Endothelial cell of umbilical vein (primary cell): ENCODE measurements at regions not wholly inside any gene's neighbourhood (a gene's known extent, or its start where the extent isn't known, plus 50 kb on each side); places are given as distances from the start of the nearest gene placed in this dataset.

Source experiments
- BruUV-seq: library from RNA; stranded (reverse); fragments of 400-500 nt; replicated peaks from 2 replicates; lab custom pipeline; 2021; lab: Mats Ljungman, UMichigan
- CTCF ChIA-PET: fragments of 300-600, 350-600 bp; sonication (Branson Sonifier 250); formaldehyde crosslinking; loops from one replicate; lab custom pipeline; 2021; ENCODE audit warnings: antibody characterized with exemption, inconsistent platforms; lab: Charles Lee
- POLR2A ChIA-PET: fragments of 300-600, 350-600 bp; sonication (Branson Sonifier 250); formaldehyde crosslinking; loops from one replicate; lab custom pipeline; 2021; ENCODE audit warnings: antibody characterized with exemption, inconsistent platforms; lab: Charles Lee
- DNase-seq: peaks from one replicate; pipeline ENCODE4 v3.0.0-alpha.2; 2011; ENCODE audit warnings: low read depth, low spot score
- FAIRE-seq: peaks from 2 replicates; lab custom pipeline; 2011; peaks lifted over from hg19 to GRCh38; lab: Jason Lieb, UNC
- H2AFZ ChIP-seq: 2 replicates; pipeline ENCODE4 v1.6.0; 2012; ENCODE audit warnings: low read depth, low read length, control low read depth, inconsistent platforms
- H3K27ac ChIP-seq: 2 replicates; pipeline ENCODE4 v1.5.1; 2011; ENCODE audit warnings: low read depth, mild to moderate bottlenecking, control low read depth, low read length, moderate library complexity; ENCODE audit not compliant: insufficient read depth
- H3K27me3 ChIP-seq, 2 experiments: 2 replicates each; pipeline versions ENCODE4 v1.6.0 to v1.6.1; 2011; ENCODE audit warnings: low read length in 2 of 2, mixed read lengths in 1 of 2; ENCODE audit not compliant: control insufficient read depth in 2 of 2, insufficient read depth in 2 of 2
- H3K36me3 ChIP-seq, 2 experiments: 2 replicates in 1 of 2; 3 replicates in 1 of 2; pipeline ENCODE4 v1.5.1; 2011; ENCODE audit warnings: low read length in 2 of 2, mild to moderate bottlenecking in 1 of 2, moderate library complexity in 1 of 2; ENCODE audit not compliant: control insufficient read depth in 2 of 2, insufficient read depth in 2 of 2; ENCODE audit errors: extremely low read depth in 1 of 2
- H3K4me1 ChIP-seq: 3 replicates; pipeline ENCODE4 v1.5.1; 2011; ENCODE audit warnings: mild to moderate bottlenecking, low read length; ENCODE audit not compliant: control insufficient read depth, insufficient read depth; ENCODE audit errors: extremely low read depth
- H3K4me2 ChIP-seq: 2 replicates; pipeline ENCODE4 v1.6.1; 2011; ENCODE audit warnings: low read length, control low read depth, mixed read lengths; ENCODE audit not compliant: insufficient read depth
- H3K4me3 ChIP-seq, 3 experiments: fragments of 200-600 bp in 1 of 3; sonication (generic), shearing (Covaris generic) in 1 of 3; replicated peaks in 1 of 3; 2 replicates each; pipeline ENCODE4 v1.5.1; 2011 to 2016; ENCODE audit warnings: control low read depth in 3 of 3, low read length in 3 of 3, mild to moderate bottlenecking in 2 of 3, inconsistent platforms in 1 of 3, low read depth in 1 of 3, moderate library complexity in 1 of 3; ENCODE audit not compliant: insufficient read depth in 1 of 3
- H3K79me2 ChIP-seq: 2 replicates; pipeline ENCODE4 v1.6.0; 2012; ENCODE audit warnings: low read length, inconsistent platforms; ENCODE audit not compliant: control insufficient read depth, insufficient read depth
- H3K9ac ChIP-seq: replicated peaks from 2 replicates; pipeline ENCODE3; 2011; ENCODE audit warnings: low read length, control low read depth; ENCODE audit not compliant: insufficient read depth; ENCODE audit errors: extremely low read depth
- H3K9me1 ChIP-seq: replicated peaks from 3 replicates; pipeline ENCODE4 v1.6.0; 2011; ENCODE audit warnings: mild to moderate bottlenecking, low read length; ENCODE audit not compliant: control insufficient read depth, insufficient read depth; ENCODE audit errors: extremely low read depth
- H3K9me3 ChIP-seq: replicated peaks from 2 replicates; pipeline ENCODE4 v1.5.1; 2012; ENCODE audit warnings: low read length, inconsistent platforms; ENCODE audit not compliant: control insufficient read depth, insufficient read depth
- H4K20me1 ChIP-seq: replicated peaks from 2 replicates; pipeline ENCODE3; 2011; ENCODE audit warnings: mild to moderate bottlenecking, low read length; ENCODE audit not compliant: control insufficient read depth, insufficient read depth; ENCODE audit errors: extremely low read depth
- CTCF ChIP-seq, 2 donors: IDR thresholded peaks; 1 replicate in 1 of 2; 2 replicates in 1 of 2; pipeline ENCODE4 v1.5.1; 2011; ENCODE audit warnings: low read length in 2 of 2, mild to moderate bottlenecking in 2 of 2, moderate library complexity in 2 of 2, control low read depth in 1 of 2, inconsistent platforms in 1 of 2, low read depth in 1 of 2; ENCODE audit not compliant: insufficient read depth in 1 of 2; ENCODE audit errors: extremely low read depth in 1 of 2
- EZH2 ChIP-seq: IDR thresholded peaks from 2 replicates; pipeline ENCODE4 v1.6.1; 2012; ENCODE audit warnings: borderline replicate concordance, low read depth, mild to moderate bottlenecking, moderate library complexity, low read length, inconsistent platforms; ENCODE audit not compliant: severe bottlenecking
- FOS ChIP-seq: IDR thresholded peaks from 2 replicates; pipeline ENCODE4 v1.6.1; 2011; ENCODE audit warnings: mild to moderate bottlenecking, low read length, moderate library complexity, borderline replicate concordance; ENCODE audit not compliant: insufficient read depth
- GATA2 ChIP-seq: IDR thresholded peaks from 2 replicates; pipeline ENCODE4 v1.7.0; 2011; ENCODE audit warnings: low read depth, mild to moderate bottlenecking, moderate library complexity, mixed read lengths, low read length; ENCODE audit not compliant: insufficient read length, insufficient read depth
- JUN ChIP-seq: IDR thresholded peaks from 2 replicates; pipeline ENCODE4 v1.6.1; 2011; ENCODE audit warnings: borderline replicate concordance, low read depth; ENCODE audit not compliant: insufficient read length, insufficient read depth
- MYC ChIP-seq: IDR thresholded peaks from one replicate; pipeline ENCODE4 v1.6.1; 2011; ENCODE audit warnings: mild to moderate bottlenecking, low read depth, low read length
- POLR2A ChIP-seq: IDR thresholded peaks from 2 replicates; pipeline ENCODE4 v1.6.1; 2012; ENCODE audit warnings: low read depth, mild to moderate bottlenecking, control low read depth, low read length
- POLR2AphosphoS5 ChIP-seq: IDR thresholded peaks from 2 replicates; pipeline ENCODE4 v1.6.1; 2012; ENCODE audit warnings: low read depth, mild to moderate bottlenecking, control low read depth, low read length, moderate library complexity; ENCODE audit not compliant: insufficient read depth
- dilution Hi-C: fragments of 300-500 bp; cut with MboI; formaldehyde crosslinking; loops from one replicate; pipeline ENCODE4 v1.15.0; 2019; ENCODE audit warnings: low sequenced_read_pairs; ENCODE audit not compliant: extremely low pct_ligation_motif_present
- intact Hi-C: fragments of 100-400 bp; cut with micrococcal nuclease; formaldehyde crosslinking; loops from one replicate; pipeline ENCODE4 v1.10.0; 2022
- TF ChIP-seq, protein P1 (sequence below): IDR thresholded peaks from 2 replicates; pipeline ENCODE4 v1.6.1; 2011; ENCODE audit not compliant: insufficient read depth, insufficient read length

DNA sequence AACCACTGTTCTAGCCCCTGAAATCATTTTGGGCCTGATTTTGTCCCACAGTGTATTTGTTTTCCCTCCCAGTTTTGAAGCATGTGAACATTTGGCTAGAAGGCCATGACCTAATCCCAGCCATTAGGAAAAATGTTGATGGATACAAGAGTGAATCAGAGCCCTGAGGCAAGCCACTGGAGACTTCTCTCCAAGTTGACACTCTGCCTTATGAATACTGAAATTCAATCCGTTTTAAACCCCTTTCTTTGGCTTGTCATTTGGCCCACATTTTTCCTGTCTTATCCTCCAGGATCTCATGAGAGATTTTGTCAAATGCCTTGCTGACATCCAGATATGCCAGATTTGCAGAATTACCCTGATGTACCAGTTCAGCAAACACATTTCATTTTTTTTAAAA lies 158.8 kb downstream of the FAT3 start:
- no peaks in the 10 kb centered on the region for H3K36me3 ChIP-seq
- intact Hi-C loops: loop anchor here (10.0 kb wide), 1 partner anchor 159 kb away; the partner anchor contains the start of gene FAT3
- no peaks in the 10 kb centered on the region for H3K79me2 ChIP-seq
- H3K9me3 ChIP-seq: no peaks in the 10 kb centered on the region
- H3K4me3 ChIP-seq: no peak overlapping the region
- no TSS peak for BruUV-seq
- H3K9me1 ChIP-seq: no peaks in the 10 kb centered on the region
- peaks cover 3% of the 10 kb centered on the region for H3K4me1 ChIP-seq
- H3K27ac ChIP-seq: no peak overlapping the region
- no peaks in the 10 kb centered on the region for H4K20me1 ChIP-seq
- DNase-seq: no peak
- no peak for FAIRE-seq
- no peak overlapping the region for H3K4me2 ChIP-seq
- no peak overlapping the region for H2AFZ ChIP-seq
- ChIA-PET POLR2A (no interaction called here), CTCF (no interaction called here)
- dilution Hi-C loops: no loop called here
- H3K9ac ChIP-seq: no peak overlapping the region
- H3K27me3 ChIP-seq: no peaks in the 10 kb centered on the region
- TF ChIP-seq, protein P1, sequence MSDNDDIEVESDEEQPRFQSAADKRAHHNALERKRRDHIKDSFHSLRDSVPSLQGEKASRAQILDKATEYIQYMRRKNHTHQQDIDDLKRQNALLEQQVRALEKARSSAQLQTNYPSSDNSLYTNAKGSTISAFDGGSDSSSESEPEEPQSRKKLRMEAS: no peak
- no peak for TF ChIP-seq POLR2AphosphoS5
- no peak for TF ChIP-seq MYC
- no peak for TF ChIP-seq POLR2A
- TF ChIP-seq EZH2: no peak
- TF ChIP-seq FOS: no peak
- TF ChIP-seq JUN: no peak
- no peak for TF ChIP-seq GATA2
- no peak for TF ChIP-seq CTCF (IDR thresholded peaks at IDR 0.05; ENCODE audit: extremely low read depth in 1 of 2, insufficient read depth in 1 of 2, low read depth in 1 of 2, low read length in 2 of 2)
